Amygdala (tissue), 56 donors: ENCODE measurements at regions not wholly inside any gene's neighbourhood (a gene's known extent, or its start where the extent isn't known, plus 50 kb on each side); places are given as distances from the start of the nearest gene placed in this dataset.

ENCODE experiments used
- DNase-seq, 56 donors: peaks; one replicate each; lab custom pipeline; 2025; lab: John Stamatoyannopoulos, UW

GRCh38 chr3:177469216-177469615 lies 271.9 kb upstream of the TBL1XR1 start:
- DNase-seq, result no peak

- no peak for DNase-seq
Measured at GRCh38 chr3:177470197-177470941, 273.1 kb upstream of the TBL1XR1 start.

DNA sequence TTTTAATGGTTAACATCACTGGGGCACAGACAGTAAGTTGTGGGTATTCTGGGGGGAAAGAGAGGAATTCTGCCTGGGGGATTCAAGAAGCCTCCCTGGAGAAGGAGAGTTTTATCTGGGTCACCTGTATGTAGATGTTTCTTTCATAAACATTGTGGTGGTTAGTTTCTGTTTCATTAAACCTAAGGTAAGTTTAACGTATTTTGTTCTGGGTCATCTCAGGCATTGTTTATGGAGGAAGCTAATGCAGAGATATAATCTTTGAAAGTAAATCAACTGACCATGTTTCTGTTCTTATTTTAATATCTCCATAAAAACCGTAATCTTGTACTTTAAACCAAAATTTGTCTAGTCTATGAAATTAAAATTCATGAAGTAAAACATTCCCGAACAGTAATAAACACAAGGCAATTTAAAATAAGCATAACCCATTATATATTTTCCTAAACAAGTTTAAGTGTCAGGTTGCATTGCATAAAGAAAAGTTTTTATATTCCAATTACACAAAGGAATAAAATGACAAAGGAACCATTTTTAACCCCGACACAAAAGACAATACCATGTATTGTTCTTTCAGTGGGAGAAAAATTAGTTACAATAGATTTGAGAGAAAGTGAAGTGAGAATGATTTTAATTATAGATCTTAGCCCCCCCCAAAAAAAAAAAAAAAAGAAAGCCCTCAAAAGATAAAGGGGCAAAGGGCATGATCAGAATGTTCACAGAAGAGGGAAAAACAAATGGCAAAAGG lies 274.6 kb upstream of the TBL1XR1 start:
- DNase-seq, result no peak

DNA sequence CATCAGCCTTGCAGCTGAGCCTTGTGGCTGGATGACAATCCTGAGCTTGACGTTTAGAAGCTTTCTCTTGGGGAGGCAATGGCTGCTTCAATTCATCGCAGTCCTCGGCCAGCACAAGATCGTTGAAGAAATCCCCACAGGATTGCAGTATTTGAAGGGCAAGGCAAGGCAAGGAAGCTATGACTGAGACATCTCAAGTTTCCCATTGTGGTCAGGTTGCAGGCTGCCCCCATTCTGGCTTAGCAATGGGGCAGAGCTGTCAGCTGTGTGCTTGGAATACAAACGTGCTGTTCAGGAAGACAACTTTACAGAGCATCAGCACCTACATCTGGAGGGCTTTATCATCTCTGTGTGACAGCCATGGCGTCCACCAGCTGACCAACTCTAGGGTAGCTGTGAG lies 275.9 kb upstream of the TBL1XR1 start:
- no peak for DNase-seq

DNA sequence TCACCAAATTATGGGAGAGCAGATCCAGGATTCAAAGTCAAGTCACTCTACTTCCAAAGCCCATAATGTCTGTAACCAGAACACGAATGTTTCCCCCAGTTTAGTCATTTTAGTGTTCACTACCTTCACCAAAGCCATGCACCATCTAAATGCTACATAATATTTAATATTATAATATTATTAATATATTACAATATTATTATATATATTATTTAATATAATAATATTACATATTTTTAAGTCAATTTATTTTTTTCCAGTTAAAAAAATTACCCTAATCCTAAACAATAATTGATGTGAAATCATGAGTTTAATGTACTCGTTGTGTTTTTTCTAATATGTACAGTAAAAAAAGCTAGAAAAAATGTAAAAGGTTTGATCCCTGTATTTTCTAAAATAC lies 276.6 kb upstream of the TBL1XR1 start:
- DNase-seq, result no peak

DNA sequence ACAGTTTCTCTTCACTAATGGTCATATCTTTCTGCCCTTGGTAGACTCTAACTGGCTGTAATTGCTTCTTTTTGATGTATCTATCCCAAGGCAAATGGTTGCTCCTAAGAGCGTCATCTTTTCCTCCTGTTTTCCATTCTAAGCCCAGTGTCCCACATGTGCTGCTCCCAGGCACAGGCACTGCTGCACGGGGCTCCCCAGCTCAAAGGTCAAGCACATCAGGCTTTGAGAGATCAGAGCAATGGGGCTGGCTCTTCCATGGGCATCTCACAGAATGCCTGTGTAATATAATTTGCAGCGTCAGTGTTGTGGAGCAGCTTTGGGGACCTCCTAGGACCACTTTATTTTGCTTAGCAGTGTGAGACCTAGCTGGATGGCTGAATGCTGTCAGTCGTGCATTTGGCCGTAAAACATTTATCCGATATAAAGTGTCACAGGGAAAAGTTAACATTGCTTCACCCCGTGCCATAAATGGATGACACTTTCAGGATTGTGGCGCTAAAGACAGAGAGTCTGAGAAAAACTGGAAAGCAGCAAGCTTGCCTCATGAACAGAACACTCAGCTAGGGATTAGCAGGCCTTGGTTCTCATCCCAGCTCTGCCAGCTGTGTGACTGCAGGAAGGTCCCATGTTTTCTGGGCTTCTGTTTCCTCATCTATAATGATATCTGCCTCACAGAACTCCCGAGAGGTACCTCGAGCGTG lies 277.5 kb upstream of the TBL1XR1 start:
- no peak for DNase-seq

DNA sequence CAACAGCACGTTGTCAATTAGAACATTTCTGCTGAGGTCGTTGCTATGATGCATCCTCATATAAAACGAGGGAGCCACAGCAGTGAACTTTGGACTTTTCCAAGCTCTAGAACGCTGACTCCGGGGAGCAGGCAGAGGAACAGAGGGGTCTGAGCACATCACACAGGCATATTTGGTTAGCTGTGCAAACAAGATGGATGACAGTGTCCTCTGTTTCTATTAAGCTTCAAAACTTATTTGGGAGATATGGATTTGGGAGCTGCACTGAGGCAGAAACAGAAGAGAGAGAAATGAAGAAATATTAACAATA lies 278.0 kb upstream of the TBL1XR1 start:
- no peak for DNase-seq

DNA sequence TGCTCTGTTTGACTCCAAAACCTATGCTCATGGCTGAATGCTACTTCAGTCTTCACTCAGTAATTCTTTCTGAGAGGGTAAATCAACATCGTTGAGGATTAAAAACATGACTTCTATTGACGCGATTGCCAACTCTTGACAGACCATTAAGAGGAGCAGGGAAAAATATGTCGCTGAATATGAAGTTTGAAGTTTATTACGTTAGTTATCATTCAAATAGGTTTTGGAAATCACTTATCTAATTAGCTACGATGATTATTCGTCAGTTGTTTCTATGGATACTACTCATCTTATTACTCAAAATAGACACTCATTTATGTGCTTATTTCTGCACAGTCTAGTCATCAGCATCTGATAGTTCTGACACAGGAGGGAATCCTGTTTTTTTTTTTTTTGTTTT lies 279.2 kb upstream of the TBL1XR1 start:
- DNase-seq, result no peak

DNA sequence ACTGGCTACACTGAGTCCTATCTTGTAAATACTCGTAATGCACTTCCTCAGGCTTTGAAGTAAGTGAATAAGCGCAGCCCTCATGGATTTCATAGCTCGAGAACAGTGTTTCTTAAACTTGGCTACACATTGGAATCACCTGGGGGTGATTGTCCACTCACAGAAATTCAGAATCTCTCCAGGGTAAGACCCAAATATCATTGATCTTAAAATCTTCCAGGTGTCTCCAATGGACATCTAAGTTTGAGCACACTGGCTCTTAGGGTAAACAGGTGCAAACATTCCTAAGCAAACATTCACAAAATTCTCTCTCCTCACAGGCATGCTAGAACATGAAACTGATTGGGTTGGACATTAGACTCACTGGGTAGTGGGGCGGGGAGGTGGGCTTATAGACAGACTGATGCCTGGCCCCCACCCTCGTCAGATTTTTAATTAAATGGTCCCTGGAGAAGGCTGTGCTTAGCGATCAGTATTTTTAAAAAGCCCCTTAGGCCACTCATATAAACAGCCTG lies 279.7 kb upstream of the TBL1XR1 start:
- DNase-seq, result no peak

GRCh38 chr3:177478170-177478867 lies 281.0 kb upstream of the TBL1XR1 start:
- no peak for DNase-seq

- DNase-seq, result no peak
Measured at GRCh38 chr3:177479630-177480029, 282.3 kb upstream of the TBL1XR1 start.

DNA sequence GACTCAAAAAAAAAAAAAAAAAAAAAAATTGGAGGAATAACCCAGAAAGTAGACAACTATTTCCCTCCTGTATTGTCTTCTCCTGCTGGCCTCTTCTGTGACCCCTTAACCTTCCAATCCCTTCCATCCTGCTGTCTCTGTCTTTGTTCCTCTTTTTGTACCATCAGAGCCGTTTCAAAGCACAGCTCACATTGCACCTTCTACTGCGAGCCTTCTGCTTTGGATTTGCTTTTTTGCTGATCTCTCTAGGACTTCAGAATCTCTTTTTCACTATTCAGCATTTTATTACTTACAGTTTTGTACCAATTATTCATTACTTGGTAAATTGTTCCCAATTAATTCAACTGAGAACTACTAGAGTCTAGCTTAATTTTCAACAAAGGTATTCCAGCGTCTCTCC lies 284.0 kb upstream of the TBL1XR1 start:
- no peak for DNase-seq

GRCh38 chr3:177482048-177482691 lies 284.9 kb upstream of the TBL1XR1 start:
- no peak for DNase-seq

GRCh38 chr3:177483182-177483967 lies 286.1 kb upstream of the TBL1XR1 start:
- DNase-seq, result no peak

- DNase-seq, result no peak
Measured at GRCh38 chr3:177484206-177484605, 286.9 kb upstream of the TBL1XR1 start.

DNA sequence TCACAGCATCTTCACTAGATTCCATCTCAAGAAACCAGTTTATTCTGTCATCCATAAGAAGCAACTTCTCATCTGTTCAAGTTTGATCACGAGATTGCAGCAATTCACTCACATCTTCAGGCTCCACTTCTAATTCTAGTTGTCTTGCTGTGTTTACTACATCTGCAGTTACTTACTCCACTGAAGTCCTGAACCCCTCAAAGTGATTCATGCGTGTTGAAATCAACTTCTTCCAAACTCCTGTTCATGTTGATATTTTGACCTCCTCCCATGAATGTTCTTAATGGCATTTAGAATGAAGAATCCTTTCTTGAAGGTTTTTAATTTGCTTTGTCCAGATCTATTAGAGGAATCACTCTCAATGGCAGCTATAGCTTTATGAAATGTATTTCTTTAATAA lies 287.6 kb upstream of the TBL1XR1 start:
- DNase-seq, result no peak

- DNase-seq, result no peak
Measured at GRCh38 chr3:177487635-177488186, 290.4 kb upstream of the TBL1XR1 start.

DNA sequence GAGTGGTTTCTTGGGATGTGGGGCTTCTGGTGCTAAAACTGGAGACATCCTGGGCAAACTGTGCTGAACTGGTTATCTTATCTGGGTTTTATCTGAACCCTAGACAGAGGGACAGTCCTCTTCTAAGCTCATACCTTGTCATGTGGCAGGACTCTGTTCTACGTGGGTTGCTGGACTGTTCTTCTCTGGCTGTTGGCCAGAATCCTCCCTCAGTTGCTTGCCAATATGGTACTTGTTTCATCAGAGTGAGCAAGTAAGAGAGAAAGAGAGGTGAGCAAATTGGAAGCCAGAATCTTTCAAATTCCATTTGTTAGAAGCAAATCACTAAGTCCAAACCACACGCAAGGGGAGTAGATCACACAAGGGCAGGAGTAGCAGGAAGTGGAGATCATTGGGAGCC lies 291.5 kb upstream of the TBL1XR1 start:
- no peak for DNase-seq

DNA sequence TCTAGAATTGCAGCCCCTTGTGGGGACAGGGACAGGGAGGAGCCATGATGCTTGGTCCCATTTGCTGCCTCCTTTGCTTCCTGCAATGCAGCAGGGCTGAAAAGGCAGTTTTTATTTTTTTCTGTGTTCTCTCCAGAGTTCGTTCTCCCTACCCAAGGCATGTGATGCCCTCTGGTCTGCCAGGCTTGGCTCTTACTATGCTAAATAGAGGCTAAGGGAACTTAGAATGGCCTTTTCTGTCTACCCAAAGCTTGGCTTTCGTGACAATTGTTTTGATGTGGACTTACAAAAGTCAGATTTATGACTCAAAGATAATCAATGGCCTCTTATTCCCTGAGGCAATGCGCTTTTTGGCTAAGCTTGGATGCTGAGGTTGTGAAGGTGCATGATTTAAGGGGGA lies 293.3 kb upstream of the TBL1XR1 start:
- peak in 46 of 56 donors; percentile 3 to 83 (median 40) for DNase-seq
